SK-MEL-5 (cell line): ENCODE measurements at regions not wholly inside any gene's neighbourhood (a gene's known extent, or its start where the extent isn't known, plus 50 kb on each side); places are given as distances from the start of the nearest gene placed in this dataset.
"Not testable (repeated sequence)": the region's sequence is repeated elsewhere in the genome, so short reads cannot be mapped to it uniquely, and the experiment has no call there.

ENCODE experiments used
- DNase-seq: peaks from one replicate; pipeline ENCODE4 v3.0.0-alpha.2; 2016; ENCODE audit warnings: low read depth, low spot score
- in situ Hi-C: cut with HindIII; loops from 2 replicates; pipeline ENCODE4 v1.10.0; 2016; ENCODE audit warnings: low sequenced_read_pairs, high pct_unique_total_duplicates, low pct_unique_long_range_greater_than_20kb

DNA sequence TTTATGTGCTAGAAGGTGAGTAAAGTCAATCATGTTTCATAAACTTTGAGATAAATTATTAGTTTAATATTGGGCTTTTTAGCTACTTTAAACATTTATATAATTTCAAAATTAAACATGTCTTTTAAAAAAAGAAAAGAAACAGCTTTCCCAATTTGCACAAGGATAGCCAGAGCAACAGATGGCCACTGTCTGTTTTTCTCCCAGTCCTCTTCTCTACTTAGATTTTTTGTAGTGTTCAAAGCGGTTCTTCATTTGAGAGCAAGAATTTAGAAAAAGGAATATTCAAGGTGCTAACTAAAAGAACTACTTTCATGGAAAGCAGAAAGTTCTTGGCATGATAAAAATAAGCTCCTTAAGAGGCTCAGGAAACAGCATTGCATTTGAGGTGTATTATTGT is 128.3 kb upstream of the MIR17HG start:
- DNase-seq = no peak
- in situ Hi-C loops = no loop called here

DNA sequence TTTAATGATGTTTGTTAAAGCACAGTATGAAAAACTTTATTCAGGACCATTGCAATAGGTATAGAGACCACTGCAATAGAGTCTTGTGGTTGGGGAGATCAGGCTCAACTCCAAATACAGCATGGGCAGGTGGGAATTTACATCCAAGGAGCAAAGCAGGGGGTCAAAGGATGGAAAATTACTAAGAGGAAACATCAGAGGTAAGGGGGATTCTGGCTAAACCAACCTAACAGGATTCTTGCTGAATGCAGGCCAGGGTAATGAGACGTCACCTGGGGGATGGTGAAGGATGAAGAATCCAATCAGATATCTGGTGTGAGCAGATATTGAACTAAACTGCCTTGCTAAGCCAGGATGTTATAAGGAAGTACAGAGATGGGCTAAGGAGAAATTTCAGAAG is 126.6 kb upstream of the MIR17HG start:
- in situ Hi-C loops = no loop called here
- no peak for DNase-seq

DNA sequence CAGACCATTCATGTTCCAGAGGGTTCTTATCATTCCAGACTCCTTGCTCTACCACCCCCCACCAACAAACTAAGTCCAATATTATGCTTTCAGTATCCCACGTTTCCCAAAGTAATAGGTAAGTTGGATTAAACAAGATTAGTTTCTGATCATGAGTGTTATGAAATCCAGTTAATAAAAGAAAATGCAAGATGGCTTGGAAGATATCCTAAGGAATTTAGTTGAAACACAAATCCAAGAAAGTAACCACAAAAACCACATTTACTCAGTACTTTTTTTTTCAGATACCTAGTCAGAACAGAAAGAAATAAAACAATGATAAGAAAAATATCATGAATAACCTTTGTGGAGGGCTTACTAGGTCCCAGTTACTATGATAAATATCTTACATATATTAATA is 119.4 kb upstream of the MIR17HG start:
- no peak for DNase-seq
- in situ Hi-C loops = no loop called here

GRCh38 chr13:91228940-91229339 is 118.5 kb upstream of the MIR17HG start:
- in situ Hi-C loops = no loop called here

GRCh38 chr13:91232716-91233115 is 114.8 kb upstream of the MIR17HG start:
- no peak for DNase-seq
- in situ Hi-C loops = no loop called here

More at GRCh38 chr13:91228940-91229339, 118.5 kb upstream of the MIR17HG start:
- DNase-seq = no peak

DNA sequence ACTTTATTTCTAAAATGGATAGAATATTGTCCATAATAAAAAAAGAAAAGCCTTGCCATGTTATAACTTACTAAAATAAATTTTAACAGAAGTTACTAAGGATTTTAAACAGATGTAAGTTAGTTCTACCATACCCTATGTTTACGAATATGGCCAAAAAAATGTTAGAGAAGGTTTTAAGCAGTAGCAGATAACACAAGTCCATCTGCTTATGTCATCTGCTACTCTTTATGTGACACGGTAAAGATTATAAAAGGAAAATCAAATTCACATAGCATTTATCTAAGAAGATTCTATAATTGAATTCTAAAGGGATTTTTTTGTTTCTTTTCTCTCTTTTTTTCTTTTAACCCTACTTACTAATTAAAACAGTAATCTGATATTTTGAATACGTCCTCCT is 114.2 kb upstream of the MIR17HG start:
- in situ Hi-C loops = no loop called here
- DNase-seq = no peak

DNA sequence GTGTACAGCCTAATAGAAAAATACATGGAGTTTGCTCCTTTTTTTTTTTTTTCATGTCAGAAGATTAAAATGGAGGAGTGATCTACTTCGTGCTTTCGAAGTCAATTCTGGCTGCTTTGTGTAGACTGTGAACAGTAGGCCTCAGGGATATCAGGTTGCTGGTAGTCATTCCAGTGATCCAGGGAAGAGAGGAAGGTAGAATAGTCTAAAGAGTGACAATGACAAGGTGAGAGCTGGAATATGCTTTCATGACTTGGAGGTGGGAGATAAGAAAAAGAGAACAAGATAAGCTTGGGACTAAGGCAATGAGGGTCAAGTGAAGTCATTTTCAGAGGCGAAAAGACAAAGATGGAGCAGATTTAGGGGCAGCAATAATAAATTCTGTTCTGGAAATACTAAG is 111.3 kb upstream of the MIR17HG start:
- no peak for DNase-seq
- in situ Hi-C loops = no loop called here

DNA sequence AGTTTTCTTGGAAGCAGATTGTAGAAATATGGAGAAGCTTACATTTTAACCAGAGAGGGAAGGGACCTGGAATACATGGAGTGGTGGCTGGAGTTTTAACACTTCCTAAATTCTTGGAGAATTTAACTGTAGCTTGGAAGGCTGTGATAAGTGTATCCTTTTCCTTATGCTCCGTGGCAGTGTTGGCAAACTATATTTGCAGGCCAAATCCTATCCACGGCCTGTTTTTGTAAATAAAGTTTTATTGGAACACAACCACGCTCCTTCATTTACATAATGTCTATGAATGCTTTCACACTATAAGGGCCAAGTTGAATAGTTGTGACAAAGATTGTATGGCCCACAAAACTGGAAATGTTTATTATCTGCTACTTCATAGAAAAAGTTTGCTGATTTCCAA is 110.6 kb upstream of the MIR17HG start:
- in situ Hi-C loops = no loop called here
- DNase-seq = no peak

- in situ Hi-C loops = no loop called here
These were observed 109.5 kb upstream of the MIR17HG start for GRCh38 chr13:91238036-91238435.

DNA sequence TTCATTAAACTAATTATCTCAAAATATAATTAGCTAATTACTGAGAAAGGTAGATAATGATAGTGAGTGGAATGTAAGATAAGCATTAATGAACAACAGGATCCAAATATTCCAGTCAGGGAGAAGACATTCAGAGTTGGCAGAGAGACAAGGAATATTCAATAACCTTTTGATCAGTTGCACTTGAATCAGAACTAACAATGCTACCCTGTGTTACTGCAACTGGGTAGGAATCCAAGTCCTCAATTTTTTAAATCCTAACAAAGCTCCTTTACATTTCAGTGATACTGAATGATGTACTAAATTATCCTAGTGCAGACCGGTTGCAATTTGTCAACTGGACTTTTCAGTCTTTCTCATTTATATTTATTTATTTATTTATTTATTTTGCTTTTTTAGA is 107.1 kb upstream of the MIR17HG start:
- in situ Hi-C loops = no loop called here
- DNase-seq = peak; percentile 91

More at GRCh38 chr13:91238036-91238435, 109.5 kb upstream of the MIR17HG start:
- no peak for DNase-seq

DNA sequence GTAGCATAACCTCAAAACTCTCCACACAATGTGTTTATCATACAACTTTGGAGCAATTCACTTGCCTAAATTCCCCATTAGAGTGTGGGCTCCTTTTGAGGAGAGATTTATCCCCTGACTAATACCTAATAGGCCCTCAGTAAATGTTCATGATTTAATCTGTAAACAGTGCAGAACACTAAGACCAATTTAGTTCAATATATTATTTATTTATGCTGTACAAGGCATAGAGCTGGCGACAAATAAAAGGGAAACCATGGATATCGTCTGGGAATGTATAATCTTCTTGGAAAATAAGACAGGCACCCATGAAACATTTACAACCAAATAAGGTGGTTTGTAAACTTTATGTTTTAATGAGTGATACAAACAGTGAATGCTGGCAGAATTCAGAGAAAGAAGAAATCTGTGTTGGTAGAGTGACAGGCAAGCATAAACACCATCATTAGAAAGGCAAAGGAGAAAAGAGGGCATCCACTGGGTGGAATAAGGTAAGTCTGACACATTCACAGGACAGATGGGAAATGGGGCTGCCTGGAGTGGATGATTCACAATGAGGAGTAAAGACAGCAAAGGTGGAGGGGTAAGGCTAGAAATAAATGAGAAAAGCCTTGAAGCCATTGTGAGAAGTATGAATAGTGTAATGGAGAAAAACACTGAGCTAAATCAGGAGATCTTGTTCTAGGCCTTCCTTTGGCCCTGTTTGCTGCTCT is 106.1 kb upstream of the MIR17HG start:
- DNase-seq = no peak
- in situ Hi-C loops = no loop called here

- no peak for DNase-seq
- in situ Hi-C loops = no loop called here
These were observed 104.8 kb upstream of the MIR17HG start for GRCh38 chr13:91242652-91243051.

- no peak for DNase-seq
- in situ Hi-C loops = no loop called here
These were observed 102.2 kb upstream of the MIR17HG start for GRCh38 chr13:91245288-91245687.

DNA sequence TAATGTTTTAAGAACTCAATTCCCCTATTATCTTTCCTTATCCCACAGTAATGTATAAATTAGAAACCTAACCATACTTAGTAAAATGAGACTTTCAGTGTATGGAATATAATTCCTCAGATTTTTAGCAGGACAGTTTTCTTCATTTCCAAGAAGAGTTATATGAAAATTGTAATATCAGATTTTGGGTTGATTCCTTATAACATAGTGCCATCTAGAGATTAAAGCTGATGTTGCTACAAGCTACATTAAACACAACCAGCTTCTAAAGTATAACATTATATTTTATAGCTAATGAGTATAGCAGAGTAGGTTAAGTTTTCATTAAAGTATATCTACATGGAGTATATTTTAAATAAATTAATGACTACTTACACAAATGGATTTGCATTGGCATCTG is 99.7 kb upstream of the MIR17HG start:
- peak; percentile 44 for DNase-seq
- in situ Hi-C loops = no loop called here

DNA sequence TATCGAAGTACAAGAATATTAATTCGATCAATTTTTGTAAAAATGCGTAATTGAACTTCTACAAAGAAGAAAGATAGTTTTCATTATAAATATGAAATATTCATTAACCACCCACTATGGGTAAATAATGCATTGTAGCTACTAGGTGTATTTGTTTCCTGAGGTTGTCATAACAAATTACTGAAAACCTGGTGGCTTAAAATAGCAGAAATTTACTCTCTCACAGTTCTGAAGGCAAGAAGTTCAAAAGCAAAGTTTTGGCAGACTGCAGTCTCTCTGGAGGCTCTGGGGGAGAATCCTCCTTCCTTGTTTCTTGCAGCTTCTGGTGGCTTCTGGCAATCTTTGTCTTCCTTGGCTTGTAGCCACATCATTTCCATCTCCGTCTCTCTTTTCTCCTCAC is 99.2 kb upstream of the MIR17HG start:
- no peak for DNase-seq
- in situ Hi-C loops = no loop called here

DNA sequence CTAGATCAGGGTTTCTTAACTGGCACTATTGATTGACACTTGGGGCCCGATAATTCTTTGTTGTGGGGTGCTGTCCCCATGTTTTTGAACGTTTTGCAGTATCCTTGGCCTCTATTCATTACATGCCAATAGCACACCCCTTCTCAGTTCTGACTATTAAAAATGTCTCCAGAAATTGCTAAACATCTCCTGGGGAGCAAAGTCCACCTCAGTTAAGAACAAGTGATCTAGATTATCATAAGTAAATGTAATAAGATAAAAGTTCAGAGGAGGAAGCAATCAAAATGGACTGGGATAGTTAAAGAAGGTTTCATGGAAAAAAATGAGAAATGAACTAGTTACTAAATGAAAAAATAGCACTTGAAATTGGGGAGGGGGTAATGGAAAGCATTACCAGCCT is 98.1 kb upstream of the MIR17HG start:
- no peak for DNase-seq
- in situ Hi-C loops = no loop called here

GRCh38 chr13:91249861-91250260 is 97.6 kb upstream of the MIR17HG start:
- DNase-seq = no peak
- in situ Hi-C loops = no loop called here

GRCh38 chr13:91251573-91251972 is 95.9 kb upstream of the MIR17HG start:
- DNase-seq, in situ Hi-C loops: not testable (repeated sequence)

DNA sequence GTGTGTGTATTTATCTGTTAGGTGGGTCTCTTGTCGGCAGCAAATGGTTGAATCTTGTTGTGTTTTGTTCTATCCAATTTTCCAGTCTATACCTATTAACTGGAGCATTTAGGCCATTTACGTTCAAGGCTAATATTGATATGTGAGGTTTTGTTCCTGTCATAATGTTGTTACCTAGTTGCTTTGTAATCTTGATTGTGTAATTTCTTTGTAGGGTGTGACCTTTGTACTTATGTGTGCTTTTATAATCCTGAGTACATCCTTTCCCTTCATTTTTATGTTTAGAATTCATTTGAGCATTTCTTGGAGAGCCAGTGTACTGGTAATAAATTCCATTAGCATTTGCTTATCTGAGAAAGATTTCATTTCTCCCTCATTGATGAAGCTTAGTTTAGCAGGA is 83.0 kb upstream of the MIR17HG start:
- no peak for DNase-seq
- in situ Hi-C loops = no loop called here

GRCh38 chr13:91269237-91269636 is 78.2 kb upstream of the MIR17HG start:
- DNase-seq = no peak
- in situ Hi-C loops = no loop called here
